ENCODE measurements at regions not wholly inside any gene's neighbourhood (a gene's known extent, or its start where the extent isn't known, plus 50 kb on each side); places are given as distances from the start of the nearest gene placed in this dataset.

DNA sequence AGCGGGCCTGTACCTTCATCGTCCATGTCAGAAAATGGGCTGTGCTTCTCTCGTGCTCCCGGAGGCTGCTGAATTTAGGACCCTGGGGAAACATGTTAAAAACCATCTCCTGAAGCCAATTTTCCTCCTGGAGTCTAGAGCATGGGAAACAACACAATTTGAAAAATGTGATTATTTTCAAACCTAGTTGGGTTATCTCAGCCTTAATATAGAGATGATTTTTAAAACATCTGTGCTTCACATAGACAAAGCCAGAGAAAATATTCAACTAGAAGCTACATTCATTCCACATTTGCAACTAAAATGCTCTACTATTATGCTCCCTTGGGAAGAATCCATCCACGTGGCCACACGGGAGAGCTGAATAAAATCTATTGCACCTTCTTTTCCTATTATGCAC, 225.9 kb upstream of the TMEM72 start:
- no peak for DNase-seq (ENCODE audit: low spot score)

DNA sequence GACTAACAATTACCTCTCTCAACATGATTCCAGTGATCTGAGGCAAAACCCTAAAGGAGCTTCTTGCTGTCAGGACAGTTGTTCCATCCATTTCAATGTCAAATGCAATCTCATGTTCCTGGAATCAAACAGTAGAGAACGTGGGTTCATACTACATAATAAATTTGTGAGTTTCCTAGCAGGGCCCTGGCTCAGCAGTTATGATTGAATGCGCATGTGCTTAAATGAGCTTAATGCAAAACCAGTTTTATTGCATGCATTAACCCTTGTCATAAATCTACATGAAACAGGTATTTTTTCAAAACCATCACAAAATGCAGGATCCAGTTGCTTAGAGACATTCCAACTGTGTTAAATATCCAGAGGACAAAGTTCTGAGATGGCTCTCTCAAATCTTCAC, 225.4 kb upstream of the TMEM72 start:
- no peak for DNase-seq (ENCODE audit: low spot score)

DNA sequence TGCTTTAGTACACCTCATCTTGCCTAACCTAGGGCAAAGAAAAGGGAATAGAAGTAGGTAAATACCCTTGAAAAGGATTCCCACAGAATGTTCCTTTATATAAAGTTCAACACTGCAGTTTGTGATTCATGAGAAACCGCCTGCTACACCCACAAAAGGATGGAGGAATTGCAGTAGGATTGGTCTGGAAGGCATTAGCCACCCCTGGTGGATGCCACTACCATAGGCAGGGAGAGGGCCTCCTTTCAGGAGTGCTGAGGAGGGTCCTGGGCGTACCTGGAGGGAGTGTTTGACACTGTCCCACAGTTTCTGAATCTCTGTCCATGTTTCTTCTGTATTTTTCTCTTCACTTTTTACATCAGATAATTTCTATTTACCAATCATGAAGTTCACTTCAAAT, 221.8 kb upstream of the TMEM72 start:
- DNase-seq (ENCODE audit: low spot score) = peak; percentile 61

DNA sequence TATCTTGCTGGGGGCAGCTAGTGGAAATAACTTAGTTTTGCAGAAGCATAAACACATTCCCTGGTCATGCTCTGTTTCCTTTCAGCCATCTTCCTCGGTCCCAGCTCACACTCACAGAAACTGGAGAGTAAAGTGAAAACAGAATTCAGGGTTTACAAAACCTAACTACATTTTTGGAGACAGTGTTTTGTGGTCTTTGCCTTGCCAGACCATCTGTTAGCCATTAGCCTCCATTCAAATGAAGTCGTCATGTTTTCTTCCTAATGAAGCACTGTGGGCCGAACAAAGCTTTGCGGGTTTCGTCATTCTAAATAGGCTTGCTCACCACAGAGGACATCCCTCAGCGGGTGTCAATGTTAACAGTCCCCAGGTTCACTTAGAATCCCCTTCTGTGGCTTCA, 214.6 kb upstream of the TMEM72 start:
- peak; percentile 85 for DNase-seq (ENCODE audit: low spot score)

DNA sequence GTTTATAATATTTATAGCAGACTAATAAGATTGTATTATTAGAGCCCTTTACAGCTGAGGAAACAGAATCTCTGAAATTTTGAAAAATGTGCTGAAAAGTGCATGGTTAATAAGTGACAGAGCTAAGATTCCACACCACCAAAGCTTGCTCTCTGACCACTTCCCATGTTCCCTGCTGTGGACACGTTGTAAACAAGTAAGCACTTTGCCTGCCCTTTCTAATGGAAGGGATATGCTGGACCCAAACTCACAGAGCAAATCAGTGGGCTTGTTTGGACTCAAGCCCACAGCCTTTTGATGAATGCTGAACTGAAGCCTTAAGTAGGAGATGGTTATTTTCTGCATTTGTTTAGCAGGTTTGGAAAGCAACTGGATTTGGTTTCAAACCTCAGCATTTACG, 214.0 kb upstream of the TMEM72 start:
- DNase-seq (ENCODE audit: low spot score) = no peak

DNA sequence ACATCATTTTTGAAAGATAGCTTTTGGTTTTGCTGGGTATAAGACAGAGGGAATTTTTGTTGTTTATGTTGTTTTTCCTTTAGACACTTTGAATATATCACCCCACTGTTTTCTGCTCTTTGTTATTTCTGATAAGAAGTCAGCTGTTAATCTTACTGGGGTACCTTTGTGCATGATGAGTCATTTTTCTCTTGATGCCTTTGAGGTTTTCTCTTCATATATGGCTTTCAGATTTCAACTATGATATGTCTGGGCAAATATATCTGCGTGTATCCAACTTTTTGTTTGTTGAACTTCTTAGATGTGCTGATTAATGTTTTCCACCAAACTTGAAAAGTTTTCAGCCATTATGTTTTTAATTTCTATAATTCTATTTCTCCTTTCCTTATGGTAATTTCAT, 208.6 kb upstream of the TMEM72 start:
- no peak for DNase-seq (ENCODE audit: low spot score)

DNA sequence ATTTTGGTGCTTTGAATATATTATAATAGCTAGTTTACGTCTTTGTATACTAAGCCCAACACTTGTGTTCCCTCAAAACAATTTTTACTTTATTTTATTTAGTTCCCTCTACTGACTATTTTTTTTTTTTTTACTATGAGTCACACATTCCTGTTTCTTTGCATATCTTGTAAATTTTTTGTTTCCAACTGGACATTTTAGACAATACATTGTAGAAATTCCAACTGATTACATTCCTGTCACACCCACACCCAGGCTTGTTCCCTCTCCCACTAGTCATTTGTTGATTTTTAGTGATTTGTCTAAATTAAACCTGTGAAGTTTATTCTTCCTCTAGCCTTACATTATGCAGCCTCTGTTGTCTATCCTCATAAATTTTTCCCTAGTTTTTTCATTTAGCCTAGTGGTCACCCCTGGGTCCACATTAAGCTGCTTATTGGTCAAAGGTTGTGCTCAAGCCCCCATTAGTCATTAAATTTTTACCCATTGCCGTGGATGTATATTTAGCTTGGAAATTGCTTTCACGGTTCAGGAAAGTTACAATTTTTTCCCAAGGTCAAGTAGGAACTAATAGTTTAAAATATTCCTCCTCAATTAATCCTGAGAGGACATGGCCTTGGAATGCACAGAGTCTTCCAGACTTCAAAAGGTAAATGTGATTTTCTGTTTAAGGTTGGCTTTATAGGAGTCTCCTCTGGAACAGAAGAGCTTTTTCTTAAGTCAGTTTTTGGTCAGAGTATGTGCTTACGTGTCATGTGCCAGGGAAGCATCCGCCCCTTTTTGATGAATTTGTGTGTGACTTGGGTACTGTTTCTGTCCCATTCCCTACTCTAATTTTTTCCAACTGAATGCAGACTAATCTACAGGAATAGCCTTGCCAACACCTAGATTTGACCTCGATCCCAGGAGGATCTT, 207.6 kb upstream of the TMEM72 start:
- peak; percentile 57 for DNase-seq (ENCODE audit: low spot score)

DNA sequence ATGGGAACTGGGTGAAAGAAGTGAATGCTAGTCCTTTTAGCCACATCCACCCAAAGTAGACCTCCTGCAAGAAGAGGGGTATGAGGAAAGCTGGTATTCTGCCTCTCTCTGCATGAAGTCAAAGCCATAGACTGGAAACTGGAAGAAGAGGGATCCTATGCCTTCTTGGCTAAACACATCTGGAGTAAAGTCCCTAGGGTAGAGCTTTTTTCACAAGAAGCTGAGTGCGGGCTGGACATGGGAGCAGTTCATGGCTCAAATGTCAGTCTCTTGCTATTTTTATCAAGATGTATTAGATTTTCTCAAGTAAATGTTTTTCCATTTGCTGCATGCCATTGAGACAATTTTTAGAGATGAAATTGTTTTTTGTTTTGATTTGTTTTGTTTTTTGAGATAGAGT, 206.5 kb upstream of the TMEM72 start:
- DNase-seq (ENCODE audit: low spot score) = no peak

DNA sequence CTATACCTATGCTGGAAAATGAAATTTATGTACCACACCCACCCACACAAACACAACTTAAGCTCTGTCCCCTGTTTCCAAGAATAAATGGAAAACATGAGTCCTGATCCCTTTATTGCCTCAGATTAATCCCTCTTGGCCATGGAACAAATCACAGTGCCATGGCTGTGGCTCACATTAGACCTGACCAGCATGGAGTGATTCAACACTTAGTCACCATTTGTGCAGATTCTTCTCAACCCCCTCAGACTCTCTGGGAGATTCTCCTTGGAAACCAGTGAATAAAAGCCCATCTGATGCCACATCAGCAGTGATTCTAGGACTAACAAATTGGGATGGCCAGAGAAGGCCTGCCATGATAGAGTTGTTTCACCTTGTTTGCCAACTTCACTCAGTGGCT, 204.4 kb upstream of the TMEM72 start:
- DNase-seq (ENCODE audit: low spot score) = peak; percentile 89

DNA sequence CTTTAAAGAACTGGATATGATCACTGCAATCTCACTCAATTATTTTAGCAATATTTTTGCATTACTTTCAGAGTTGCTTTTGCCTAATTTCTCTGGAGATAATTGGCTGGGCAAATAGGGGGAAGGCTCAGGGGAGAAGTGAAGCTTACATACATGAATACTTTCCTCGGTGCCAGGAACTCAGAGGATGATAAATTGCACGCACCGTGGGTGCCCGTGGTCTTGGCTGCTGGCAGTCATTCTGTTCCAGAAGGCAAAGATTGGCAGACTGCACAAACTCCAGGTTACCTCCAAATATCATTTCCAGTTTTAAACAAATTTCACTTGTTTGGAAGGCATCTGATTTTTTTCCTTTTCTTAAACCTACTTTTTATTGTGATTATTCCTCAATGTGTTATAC, 197.8 kb upstream of the TMEM72 start:
- no peak for DNase-seq (ENCODE audit: low spot score)

DNA sequence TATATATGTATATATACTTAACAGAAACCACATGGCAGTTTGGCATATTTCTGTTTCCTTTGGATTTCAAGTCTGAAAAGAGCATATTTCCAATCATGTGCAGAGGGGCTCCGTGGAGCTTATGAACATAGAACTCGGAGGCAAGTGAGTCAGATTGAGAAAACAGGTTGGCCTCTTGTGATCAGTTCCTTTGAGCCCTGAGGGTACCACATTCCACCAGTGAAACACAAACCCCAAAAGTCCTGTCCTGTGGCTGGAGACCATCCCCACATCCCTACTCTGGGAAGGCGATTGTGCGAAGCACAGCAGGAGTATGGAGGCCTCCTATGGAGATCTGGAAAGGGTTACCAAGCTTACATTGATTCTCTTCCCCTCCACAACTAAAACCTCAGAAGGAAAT, 196.7 kb upstream of the TMEM72 start:
- DNase-seq (ENCODE audit: low spot score) = no peak

DNA sequence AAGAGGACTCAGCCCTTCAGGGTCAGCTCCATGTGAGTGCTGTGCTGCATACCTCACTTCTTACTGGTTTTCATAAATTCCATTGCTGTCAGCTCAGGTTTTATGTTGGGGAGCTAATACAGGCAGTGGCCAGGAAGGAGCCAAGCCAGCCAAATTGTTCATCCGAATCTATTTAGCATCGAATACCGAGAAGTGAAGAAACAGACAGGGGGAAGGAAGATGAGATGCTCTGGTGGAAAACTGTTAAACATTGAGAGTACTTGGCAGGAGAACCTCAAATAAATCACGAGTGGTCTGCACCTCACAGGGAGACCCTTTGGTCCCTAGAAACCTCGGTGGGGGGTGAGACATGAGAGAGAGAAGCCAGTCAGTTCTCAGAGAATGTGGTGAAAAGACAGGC, 196.0 kb upstream of the TMEM72 start:
- peak; percentile 79 for DNase-seq (ENCODE audit: low spot score)

DNA sequence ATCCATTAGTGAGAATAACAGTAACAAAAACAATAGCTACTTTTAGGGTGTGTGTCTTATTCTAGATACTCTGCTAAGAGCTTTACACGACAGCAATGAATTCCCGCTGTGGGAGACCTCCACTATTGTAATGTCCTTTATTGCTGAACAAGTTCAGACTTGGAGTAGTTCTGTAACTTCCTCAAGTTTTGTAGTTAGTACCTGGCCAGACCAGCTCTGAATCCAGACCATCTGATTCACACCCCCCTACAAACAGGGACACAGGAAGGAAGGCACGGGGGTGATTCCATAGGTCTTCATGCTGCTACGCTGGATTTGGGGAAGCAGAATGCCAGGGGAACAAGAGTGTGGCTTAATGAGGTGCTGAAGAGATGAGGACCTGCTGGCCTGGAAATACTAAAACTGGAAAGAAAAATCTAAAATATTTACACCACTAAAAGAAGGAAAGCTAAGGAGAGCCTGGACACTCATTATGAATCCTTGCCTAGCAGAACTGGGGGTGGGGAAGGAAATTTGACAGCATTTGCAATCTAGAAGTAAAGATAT, 194.6 kb upstream of the TMEM72 start:
- DNase-seq (ENCODE audit: low spot score) = no peak

DNA sequence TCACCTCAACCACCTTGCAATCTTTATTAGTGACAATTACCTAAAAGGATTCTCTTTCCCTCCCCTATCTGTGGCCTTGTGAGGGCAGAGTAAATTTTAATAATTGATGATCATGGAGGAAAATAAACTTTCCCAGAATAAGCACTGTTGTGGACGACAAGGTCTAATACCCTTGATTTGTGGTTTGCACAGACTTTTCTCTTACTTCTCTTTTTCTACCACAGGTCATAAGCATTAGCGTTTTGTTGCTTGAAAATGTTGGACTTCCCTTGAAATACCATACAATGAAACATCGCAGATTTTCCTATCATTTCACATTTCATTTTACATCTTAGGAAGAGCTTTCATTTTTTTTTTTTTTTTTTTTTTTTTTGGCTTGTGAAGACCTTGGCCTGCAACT, 188.1 kb upstream of the TMEM72 start:
- no peak for DNase-seq (ENCODE audit: low spot score)

DNA sequence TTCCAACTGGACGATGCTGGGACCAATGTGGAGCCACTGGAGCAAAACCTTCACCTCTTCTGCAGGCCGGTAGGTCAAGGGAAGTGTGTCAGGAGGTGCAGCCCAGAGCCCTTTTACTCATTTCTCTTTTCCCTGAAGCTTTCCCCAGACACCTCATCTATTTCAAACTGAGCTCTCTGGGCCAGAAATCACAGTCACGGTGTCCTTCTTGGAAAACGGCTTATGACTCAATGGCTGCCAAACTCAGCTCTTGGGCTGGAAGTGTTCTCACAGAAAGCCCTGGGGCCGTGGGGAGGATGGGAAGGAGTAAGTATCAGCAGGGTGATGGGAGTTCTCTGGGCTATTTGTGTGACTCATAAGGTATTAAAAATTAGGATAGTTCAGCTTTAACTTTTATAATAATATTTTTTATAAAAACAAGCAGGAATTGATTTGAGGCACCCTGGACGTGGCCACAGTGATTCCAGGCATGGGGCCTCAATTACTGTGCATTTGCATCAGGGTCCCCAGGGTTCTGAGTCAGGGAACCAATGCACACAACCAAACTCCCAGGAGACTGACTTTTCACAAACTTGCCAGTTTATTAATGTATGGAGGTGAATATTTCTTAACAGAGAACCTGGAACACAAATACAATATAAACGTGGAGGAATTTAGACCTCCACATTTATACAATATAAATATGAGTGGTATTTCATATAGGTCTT, 187.4 kb upstream of the TMEM72 start:
- peak; percentile 75 for DNase-seq (ENCODE audit: low spot score)

DNA sequence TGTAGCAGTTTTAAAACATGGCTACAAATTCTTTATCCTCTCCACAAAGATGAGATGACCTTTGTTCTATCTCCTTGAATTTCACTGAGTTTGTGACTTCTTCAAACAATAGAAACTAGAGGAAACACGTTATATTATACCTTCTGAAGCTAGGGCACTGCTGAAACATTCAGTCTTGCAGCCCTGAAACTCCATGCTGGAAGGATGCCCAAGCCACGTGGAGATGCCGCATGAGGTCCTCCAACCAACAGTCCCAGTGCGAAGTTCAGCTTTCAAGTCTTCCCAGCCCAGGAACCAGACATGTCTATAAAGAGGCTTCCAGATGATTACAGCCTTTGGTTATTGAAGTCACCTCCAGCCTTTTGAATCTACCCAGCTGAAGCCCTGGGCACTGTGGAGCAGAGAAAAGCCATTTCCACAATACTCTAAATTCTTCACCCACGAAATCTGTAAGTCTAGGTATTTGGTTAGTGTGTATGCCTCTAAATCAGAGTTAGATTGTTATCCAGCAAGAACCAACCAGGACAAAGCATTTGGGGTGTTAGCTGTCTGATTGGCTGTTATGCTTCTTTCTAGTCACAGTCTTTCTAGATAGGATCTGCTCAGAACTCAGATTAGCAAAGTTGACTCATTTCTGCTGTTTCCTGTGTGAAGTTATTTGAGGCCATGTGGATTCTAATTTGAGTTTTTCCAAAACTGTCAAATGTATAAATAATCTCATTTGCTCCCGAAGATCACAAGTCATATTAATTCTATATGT, 186.5 kb upstream of the TMEM72 start:
- peak; percentile 53 for DNase-seq (ENCODE audit: low spot score)

DNA sequence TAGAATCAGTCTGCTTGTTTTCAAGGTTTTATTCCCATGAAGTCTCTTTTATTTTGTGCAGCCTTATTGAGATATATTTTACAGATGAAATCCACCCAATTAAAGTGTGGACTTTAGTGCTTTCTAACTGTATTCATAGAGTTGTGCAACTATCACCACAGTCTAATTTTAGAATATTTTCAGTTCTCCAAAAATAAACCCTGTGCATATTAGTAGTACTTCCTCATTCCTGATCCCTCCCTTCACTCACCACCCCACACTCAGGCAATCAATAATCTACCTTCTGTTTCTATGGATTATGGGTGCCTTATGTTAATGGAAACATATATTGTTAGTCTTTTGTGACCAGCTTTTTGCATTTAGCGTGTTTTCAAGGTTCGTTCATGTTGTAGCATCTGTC, 185.7 kb upstream of the TMEM72 start:
- peak; percentile 48 for DNase-seq (ENCODE audit: low spot score)

DNA sequence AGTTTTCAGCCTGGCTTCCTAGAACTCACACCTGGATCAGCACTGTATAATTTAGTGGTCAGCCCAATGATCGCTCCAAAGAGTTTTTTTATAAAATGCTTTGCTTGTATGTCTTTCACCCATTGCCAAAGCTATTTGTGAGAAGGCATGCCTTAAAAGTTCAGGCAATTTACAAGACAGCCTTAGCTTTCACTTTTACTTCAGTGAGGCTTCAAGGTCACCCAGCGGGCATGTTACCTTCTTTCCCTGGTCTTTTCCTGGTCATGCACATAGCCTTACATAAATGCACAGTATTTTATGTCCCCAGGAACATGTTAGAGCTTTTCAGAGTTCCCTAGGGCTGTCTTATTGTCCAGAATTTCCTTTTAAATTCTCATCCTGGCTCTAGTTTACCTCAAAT, 179.9 kb upstream of the TMEM72 start:
- DNase-seq (ENCODE audit: low spot score) = no peak

DNA sequence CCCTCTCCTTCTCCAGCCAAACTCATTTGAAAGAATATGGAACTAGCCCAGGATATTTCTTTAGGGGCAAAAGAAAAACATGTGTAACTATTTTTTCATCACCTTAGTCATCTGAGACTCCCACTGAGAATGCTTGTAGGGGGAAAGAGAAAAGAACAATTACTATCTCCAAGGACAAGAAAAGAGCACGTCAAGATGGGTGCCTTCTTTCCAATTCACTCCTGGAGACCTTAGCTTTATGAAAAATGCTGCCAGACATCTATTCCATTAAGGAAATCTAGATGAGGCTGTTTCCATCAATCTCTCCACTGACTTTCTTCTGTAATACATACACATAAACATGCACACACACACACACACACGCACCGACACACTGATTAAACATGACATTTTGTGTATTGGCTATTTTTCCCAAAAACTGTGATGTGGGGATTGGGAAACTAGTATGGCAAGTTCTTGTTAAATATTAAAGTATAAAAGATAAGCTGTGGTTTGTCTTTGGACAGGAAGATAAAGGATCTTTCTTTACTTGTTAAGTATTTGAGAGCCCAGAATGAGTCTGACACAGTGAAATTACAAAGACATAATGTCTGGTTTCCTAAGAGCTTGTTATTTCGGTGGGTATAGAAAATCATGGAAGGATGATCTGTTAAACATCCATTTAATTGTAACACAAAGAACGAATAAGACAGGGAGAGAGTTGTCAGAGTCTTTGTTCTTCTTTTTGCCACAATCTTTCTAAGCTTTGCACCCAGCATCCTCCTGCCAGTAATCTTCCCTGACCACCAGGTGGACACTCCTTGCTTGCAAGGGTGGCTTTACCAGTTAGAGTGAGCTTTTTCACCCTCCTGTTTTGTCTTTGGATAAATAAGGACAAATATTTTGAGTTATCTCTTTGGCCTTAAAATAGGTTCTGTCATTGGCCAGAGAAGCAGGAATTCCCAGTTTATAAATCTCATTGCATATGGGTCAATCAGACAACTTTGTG, 177.3 kb upstream of the TMEM72 start:
- no peak for DNase-seq (ENCODE audit: low spot score)

DNA sequence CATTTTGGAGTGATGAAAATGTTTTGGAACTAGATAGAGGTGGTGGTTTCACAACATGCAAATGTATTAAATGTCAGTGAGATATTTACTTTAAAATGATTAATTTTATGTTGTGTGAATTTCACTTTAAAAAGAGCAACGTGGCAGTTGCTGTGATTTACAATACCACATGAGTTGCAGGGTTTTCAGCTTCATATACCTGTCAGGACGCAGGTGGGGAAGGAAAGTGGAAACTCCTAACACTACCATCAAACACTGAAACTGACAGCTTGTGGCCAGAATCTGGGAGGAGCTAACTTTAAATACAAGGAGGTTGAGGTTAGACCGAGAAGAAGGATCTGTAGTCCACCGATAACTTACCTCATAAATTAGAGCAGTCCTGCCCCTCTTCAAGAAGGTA, 168.9 kb upstream of the TMEM72 start:
- DNase-seq (ENCODE audit: low spot score) = no peak

DNA sequence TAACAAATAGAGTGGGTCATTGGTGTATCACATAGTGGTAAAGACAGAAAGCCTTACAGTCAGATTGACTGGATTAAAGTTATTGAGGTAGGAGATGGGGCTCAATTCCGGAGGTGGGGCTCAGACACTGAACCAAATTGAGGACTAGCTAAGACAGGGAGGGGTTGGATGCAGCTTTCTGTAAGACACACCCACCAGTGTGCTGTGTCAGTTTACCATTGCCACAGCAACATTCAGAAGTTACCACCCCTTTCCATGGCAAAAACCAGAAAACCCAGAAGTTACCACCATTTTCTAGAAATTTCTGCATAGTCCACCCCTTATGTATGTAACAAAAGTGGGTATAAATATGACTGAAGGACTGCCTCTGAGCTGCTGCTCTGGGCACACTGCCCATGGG, 167.6 kb upstream of the TMEM72 start:
- DNase-seq (ENCODE audit: low spot score) = no peak
